HG03108 (cell line): ENCODE measurements at regions not wholly inside any gene's neighbourhood (a gene's known extent, or its start where the extent isn't known, plus 50 kb on each side); places are given as distances from the start of the nearest gene placed in this dataset.

Experiments
- ATAC-seq: cut with Tn5 transposase; IDR thresholded peaks from one replicate; pipeline ENCODE4 v1.9.1; 2021; ENCODE audit warnings: moderate library complexity; ENCODE audit not compliant: unreplicated experiment

DNA sequence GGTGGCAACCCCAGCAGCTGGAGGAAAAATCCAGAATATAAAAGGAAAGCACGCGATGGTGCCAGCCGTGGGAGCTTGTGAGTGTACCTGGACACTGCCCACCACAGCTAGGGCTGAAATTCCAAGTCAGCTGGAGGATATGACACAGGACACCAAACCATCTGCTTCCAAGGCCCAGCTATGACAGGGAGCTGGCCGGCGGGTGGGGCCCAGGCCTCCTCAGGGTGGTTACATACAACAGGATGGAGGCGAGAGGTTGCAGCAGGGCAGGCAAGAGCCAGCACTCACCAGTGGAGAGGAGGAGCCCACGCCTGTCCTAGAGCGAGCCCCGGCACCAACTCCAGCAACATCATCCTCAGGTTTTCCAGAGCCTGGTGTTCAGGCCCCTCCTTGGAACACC, 163.2 kb upstream of the RPL38 start:
- ATAC-seq = no peak

DNA sequence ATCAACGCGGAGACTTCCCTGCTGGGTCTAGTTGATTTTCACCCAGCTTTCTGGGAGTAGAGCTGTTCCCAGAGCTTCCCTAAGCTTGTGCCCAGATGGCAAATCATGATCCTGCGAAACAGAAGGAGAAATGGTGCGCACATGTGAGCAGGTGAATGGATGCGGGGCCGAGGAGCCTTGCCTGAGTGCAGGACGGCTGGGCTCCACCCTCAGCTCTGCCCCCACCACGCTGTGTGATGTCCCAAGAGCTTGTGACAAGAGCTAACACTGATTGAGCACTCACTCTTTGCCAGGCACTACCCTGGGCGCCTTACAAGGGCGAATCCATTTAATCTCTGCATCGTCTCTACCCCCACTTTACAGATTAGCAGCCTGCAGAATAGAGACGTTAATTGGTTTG, 162.7 kb upstream of the RPL38 start:
- ATAC-seq = no peak

DNA sequence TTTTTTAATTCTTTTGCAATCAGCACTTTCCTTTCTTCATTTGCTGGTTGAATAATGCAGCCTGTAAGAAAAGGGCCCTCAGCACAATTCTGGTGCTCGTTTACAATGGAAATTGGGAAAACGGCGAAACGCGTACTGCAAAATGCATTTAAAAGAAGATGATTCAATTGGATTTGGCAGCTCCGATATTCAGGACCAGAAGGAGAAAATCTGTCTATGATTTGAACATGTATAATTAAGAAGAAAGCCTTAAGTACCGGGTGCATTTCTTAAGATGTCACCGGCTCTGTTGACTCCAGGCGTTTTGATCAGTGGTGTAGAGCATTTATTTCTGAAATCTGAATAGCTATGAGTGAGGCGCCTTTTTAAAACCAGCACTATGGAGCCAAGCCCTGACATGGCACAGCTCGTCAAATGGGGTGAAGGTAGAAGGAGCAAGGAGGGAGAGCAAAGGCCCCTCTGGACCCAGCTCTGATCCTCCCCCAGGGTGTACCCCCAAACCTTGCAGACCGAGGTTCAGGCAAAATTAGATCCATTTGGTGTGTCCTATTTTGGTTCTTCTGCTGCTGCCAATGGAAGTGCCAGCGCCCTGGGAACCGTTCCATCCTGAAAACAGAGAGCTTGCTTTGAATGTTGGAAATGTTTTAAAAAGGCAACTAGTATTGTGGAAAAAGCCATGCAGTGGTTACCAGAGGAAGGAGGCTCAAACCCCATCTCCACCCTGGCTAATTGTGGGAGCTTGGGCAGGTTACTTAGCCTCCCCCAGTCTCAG, 161.4 kb upstream of the RPL38 start:
- ATAC-seq = no peak

DNA sequence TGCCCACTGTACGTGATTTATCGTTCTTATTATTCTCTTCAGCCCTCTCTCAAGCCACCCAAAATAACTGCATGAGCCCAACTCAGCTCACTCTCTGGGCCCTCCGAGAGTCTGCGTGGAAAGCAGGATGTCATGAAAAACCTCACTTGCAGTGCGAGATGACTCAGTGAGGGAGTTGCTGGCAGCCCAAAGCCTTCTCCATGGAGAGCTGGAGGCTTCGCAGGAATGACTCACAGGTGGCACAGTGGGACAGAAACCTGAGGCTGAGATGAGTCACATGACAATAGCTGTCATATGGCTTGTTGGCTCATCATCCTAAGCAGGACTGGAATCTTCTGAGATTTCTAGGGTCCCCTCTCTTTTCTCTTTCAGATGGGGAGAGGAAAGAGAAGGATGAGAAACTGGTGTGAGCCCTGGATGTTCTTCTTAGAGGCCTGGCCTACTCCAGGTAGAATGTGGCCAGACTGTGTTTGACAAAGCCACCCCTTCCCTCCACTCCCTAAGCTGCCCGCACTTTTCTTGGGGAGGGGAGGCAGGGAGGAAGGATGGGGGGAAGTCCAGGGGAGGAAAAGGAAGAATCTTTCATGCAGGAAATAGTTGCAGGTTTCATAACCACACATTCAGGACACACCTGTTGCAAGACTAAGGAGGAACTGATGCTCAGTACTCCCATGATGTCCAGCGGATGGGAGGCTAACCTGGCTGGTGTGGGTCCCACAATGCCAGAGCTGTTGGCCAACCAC, 160.6 kb upstream of the RPL38 start:
- ATAC-seq = no peak

DNA sequence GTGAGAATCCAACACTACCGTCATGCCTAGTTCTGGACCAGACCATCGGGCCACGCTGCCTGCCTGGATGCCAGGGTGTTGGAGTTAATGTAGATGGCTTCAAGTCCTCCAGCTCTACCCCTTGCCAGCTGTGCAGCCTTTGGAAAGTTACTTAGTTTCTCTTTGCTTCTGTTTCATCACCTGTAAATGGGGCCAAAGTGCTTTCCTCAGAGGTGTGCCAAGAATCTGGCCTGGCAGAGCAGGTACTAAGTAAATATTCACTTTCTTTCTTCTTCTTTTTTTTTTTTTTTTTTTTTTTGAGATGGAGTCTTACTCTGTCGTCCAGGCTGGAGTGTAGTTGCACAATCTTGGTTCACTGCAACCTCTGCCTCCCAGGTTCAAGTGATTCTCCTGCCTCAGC, 159.5 kb upstream of the RPL38 start:
- ATAC-seq = no peak

DNA sequence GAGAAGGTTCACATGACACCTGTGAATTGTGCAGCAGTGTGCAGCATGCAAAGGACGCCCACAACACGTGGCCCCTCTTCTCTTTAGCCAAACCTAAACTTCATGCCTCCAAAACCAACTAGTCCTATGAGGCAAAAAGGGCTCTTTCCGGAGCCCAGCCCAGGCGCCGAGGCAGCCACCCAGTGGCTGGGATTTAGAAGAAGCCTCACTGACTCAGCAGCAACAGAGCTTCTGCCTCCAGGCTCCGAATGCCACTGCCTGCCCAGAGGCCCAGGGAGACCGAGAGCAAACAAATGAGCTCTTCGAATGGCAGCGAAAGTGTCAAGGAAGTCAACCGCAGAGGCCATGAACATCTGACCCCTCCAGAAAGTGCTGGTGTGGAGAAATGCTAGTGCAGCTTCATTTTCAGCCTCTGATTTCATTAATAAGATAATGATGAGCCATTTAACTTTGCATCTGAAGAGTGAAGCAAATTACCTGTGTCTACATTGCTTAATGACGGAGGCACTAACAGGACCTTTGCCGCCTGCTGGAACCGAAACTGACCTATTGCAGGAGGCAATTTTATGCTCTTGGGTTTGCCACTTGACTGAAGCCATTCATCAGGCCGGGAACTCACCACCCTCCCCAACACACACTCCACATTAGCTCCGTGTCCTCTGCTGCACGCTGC, 157.7 kb upstream of the RPL38 start:
- ATAC-seq = no peak

DNA sequence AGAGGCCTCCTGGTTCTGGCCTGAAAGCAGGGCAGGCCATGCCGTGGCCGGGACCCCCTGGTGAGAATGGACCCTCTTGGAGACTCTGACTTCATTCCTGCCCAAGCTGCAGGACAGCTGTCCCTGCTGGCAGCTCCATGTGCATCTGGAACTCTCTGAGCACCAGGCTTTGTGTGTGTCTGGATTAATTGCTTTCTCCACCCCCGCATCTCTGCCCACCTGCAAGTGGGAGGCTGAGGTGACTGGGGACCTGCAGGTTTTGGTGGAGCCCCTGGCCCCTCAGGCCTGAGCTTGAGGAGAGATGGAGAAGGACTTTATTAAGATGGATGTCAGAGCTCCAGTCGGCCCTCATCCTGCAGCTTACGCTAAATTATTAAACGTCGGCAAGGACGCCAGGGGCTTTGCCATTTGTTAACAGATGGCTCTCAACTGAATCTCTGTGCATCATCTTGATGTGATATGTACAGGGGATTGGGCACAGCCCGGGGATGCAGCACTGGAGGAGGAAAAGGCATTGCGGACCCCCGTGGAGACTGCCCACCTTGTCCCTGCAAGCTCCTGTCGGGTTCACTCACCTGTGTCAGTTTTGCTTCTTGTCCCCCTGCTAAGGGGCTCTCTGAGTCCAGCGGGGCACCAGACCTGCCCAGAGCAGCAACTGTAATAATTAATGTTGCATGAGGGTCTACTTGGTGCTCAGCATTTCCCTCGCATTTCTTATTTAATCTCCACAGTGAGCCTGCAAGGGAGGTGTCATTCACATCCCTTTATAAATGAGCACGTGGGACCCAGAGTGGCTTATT, 154.1 kb upstream of the RPL38 start:
- ATAC-seq = no peak

DNA sequence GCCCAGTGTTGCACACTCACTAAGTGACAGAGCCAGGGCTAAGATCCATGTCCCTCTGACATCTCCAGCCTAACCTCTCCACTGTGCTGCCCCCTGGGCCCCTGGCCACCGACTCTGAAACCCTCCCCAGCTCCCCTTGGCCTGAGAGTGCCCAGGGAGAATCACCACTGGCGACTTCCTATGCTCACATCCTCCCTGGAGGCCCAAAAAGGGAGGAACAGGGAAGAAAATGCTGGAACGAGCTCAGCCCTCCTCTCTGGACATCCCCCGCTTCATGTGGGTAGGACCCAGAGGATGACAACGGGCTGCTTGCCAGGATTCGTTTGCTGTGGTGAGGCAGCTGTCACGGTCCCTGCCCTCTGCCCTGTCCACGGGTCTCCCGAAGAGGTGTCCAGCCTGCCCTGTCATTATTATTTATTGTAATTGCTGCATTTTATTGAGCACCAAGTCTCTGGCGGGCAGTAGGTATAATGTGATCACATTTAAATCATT, 153.5 kb upstream of the RPL38 start:
- ATAC-seq = no peak

DNA sequence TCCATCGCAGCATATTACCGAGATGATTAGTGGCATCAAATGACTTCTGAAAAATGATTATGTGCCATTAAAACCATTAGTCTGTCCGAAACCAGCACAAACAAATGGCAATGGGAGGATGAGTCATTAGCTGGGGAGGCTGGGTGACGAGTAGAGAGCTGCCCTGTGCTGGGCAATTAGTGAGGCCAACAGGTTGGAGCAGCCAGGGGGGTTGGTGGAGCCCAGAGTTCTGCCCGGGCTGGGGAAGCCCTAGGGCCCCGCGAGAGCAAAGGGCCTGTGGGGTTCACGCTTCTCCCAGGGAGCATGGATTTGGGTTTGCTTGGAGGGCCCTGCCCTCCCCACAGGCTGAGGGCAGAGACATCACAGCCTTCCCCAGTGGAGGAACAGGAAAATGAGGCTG, 152.1 kb upstream of the RPL38 start:
- no peak for ATAC-seq

DNA sequence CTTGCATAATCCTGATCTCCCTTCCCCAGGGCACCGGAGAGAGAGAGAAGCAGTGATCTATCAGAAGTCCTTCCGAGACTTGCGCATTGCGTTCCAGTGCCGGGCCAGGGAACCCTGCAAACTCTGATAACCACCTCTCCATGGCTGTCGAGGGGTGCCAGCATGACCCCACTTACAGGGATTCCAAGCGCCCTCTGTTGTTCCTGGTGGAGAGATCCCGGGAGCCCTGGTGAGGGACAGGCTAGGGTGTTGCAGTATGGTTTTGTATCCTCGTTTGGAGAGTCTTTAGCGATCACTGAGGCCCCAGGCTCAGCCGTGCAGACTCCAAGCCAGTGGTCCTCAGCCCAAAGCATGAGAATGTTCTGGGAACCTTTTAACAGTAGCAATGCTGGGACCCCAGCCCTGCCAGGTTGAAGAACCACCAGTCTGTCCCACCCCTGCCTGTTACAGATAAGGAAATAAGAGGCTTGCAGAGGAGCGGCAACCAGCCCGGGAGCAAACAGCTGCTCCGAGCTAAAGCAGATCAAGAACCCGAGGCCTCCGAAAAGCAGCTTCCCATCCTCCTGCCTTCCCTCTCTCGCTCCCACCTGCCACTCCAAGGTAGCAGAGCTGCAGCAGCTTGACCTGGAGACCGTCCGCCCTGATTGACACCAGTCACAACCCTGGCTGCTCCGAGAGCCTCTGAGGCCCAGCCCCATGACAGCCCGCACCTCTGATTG, 150.3 kb upstream of the RPL38 start:
- no peak for ATAC-seq

DNA sequence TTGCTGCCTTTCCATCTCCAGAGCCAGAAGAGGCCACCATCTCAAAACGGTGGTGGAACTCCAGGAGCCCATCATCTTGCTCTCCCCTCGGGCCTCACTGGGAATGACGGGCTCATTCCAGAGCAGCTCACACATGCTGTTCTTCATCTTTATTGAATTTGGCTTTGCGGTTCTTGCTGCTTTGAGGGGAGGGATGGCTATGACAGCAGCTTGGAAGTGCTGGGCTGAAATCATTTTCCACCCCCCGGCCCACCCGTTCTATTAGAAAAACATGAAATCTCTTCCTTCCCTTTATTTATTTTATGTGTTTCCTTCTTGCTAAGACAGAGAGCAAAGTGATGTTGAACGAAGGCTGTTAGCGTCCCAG, 149.8 kb upstream of the RPL38 start:
- no peak for ATAC-seq

DNA sequence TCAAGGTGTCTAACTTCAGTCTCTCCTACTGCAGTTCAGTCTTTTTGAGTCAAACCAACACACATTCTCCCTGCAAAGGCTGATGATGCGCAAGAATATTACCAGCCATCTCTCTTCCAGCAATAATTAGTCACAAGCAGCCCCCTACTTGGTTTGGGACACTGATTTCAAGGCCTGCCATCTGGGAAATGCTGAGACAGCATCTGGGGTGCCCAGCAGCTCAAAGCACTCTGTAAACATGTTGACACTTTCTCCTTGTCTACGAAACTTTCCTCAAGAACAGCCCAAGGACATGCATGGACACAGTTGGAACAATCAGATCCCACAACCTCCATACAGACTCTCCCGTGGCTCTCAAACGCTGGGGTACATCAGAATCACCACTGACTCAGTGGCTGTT, 149.2 kb upstream of the RPL38 start:
- no peak for ATAC-seq

DNA sequence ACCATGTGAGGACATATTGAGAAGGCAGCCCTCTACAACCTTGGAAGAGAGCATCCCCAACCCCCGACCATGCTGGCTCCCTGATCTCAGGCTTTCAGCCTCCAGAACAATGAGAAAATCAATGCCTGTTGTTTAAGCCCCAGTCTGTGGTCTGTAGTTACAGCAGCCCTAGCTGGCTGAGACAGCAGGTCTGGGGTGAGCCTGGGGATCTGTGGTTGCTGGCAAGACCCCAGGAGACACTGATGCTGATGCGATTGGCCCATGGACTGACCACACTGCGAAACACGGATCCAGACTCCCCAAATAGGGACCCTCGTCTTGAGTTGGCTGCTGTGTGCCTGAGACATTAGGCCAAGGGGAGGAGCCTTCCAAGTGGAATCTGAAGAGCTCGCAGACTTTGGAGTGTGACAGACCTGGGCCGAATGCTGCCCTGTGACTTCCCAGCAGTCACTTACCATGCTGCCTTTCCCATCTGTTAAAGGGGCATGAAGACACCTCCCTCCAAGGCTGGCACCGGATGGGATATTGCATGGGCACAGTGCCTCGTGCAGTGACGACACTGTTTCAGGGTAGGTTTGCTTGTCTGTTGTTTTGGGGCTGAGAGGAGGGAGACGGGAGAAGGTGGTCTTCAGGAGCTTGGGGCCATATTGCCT, 147.8 kb upstream of the RPL38 start:
- ATAC-seq = no peak

DNA sequence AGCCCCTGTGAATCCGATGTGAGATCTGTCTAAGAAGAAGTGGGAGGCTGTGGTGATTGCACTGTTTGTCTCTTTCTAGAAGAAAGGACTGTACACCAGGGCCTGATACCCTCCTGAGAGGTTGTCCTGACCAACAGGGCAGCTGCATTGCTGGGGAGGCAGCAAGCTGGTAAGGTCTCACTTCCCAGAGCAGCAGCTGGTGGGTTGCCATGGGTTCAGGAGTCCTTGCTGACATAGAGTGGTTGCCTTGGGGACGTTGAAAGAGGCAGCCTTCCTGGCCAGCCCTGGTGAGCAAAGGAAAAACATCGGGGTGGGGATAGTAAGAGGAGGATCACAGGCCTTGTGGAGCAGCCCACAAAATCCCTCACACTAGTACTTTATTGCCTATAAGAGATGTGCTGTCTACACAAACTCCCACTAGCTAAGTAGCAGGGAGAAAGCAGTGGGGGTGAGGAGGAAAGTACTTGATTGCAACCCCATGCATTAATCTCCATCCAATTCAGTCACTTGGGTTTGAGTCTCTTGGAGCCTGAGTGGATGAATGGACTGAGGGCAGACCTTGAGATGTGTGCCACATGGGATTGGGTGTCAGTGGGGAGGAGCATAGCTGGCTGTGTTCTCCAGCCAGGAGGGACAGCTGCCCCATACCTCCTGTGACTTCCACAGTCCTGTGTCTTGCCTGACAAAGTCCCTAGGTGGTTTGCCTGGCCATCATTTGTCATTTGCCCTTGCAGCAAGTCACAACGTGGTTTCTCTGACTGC, 143.8 kb upstream of the RPL38 start:
- no peak for ATAC-seq

DNA sequence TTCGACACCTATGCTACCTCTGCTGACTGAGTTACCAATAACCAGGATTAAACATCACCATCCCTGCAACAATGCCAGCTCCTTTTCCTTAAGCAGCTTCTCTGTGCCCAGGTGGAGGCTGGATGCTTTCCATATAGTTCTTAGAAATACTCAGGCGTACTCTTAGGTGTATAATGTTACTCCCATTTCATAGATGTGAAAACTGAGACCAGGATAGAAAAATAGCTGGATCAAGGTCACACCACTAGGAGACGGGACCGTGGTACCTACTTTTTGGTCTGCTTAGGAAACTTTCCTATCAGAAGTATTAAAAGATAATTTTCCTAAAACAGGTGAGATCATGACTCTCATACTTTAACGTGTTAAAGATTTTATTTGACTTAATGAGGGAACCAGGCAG, 141.7 kb upstream of the RPL38 start:
- no peak for ATAC-seq

DNA sequence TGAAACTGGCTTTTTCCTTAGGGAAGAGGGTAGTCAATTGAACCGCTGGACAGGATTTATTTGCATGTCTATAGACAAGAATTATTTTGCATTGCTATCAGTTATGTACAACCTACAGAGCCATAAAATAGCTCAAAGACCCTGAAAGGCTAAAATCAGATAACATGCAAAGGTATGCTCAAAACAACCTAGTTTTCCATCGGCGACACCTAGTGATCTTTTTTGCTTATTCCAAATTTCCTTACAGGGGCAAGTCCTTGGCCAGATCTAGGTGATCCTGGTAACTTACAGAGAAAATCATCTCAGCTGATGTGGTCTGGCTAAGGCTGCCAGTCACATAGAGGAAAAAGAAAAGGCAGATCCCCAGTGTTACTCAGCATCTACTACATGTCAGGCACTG, 141.2 kb upstream of the RPL38 start:
- no peak for ATAC-seq

DNA sequence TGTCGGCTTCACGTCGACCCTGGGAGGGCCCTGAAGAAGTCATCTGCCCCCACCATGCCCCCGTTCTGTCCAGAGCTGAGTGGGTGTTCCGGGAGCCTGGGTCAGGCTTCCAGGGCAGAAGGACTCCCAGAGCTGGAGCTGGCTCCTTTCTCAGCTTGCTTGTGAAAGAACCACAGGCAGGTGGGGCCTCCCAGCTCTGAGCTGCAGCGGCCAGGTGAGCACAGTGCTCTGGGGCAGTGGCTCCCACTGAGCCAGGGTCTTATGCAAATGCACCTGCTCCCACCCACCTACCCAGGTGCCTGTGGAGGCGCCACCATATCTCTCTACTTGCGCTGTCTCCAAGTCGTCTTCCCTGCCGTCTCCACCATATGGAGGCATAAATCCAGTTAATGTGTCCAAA, 140.0 kb upstream of the RPL38 start:
- ATAC-seq = no peak

DNA sequence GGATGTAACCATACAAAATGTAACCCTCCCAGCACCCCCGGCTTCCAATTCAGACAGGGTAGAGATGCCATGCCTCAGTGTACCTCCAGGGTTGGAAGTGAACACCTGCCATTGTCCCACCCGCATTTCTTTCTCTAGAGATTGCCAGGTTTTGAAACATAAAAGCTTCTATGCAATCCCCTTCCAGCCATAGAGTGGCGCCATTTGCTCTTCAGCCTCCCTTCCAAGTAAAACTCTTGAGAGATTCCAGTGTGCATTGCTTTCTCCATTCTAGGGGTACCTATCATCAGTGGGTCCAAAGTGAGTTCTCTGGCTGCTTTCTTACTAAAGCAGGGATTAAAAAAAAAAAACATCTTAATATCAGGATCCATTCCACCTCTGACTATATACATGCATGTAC, 133.1 kb upstream of the RPL38 start:
- no peak for ATAC-seq

DNA sequence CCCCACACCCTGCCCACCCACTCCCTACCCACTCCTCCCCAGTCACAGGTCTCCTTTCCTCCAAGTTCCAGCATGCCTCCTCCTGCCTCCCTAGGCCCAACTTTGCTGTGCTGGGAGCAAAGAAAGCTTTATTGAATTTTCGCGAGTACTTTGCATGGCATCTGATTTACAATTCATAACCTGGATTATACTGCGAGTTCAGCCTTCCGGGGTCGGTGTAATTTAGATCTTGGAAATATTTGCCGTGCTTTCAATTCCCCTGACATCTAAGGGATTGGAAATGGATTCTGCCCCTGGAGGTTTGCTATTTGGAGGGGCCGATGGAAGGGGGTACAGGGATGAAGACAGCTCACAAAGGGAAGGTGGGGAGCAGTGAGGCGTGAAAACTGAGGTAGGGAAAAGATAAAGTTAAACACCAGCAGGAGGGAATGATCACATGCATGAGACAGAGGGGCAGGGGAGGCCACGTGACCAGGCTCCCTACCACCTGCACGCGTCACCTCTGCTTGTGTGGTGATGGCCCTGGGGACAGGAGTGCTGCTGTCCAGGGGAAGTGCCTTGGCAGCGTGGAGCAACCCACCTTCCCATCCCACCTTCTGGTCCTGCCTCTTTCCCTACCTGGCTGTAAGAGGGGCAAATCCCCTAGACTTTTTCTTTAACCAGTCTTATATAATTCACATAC, 132.3 kb upstream of the RPL38 start:
- ATAC-seq = no peak
